ENCODE measurements at regions not wholly inside any gene's neighbourhood (a gene's known extent, or its start where the extent isn't known, plus 50 kb on each side); places are given as distances from the start of the nearest gene placed in this dataset.

DNA sequence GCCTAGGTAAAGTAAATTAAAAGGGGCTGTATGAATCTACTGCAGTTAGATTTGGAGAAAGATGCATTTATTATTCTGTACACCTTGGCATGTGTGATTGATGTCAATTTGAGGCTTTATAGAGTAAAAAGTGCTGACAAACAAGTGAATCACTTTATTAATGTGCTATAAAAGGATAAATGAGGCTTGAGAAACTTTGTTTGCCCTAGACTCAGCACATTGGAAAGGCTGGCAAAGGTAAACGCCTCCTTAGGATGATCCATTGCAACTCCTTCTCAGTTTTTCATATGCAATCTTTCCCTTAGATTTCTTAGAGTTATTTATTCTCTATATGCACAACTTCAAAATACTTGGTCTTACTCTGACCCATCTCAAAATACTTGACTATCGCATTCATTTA lies 369.0 kb downstream of the HINT1 start:
- ATAC-seq (no peak), DNase-seq (ENCODE audit: low spot score) (no peak)
- H3K4me3 ChIP-seq, result no peak overlapping the region
- no peaks in the 10 kb centered on the region for H3K27me3 ChIP-seq (ENCODE audit: insufficient read depth)
- no peak overlapping the region for H3K27ac ChIP-seq (ENCODE audit: low read depth)
- H3F3A ChIP-seq (replicated peaks; ENCODE audit: low read depth), result no peaks in the 10 kb centered on the region
- H2AFZ ChIP-seq, result no peak overlapping the region
- no peaks in the 10 kb centered on the region for H3K79me2 ChIP-seq (replicated peaks; ENCODE audit: insufficient read depth)
- TF ChIP-seq EZH2 (IDR thresholded peaks at IDR 0.05; ENCODE audit: low read depth, unreplicated experiment) (no peak), JUNB (IDR thresholded peaks at IDR 0.05; ENCODE audit: unreplicated experiment) (no peak), STAT1 (IDR thresholded peaks at IDR 0.05; ENCODE audit: unreplicated experiment) (no peak), ZNF331 (CRISPR knock-in tag; IDR thresholded peaks at IDR 0.05; ENCODE audit: low read depth) (no peak), EZH2phosphoT487 (IDR thresholded peaks at IDR 0.05; ENCODE audit: unreplicated experiment) (no peak), POLR2AphosphoS5 (IDR thresholded peaks at IDR 0.05; ENCODE audit: low read depth) (no peak), CREB1 (CRISPR knock-in tag; IDR thresholded peaks at IDR 0.05; ENCODE audit: low read depth) (no peak), NANOG (IDR thresholded peaks at IDR 0.05; ENCODE audit: borderline replicate concordance) (no peak), ZNF114 (CRISPR knock-in tag; IDR thresholded peaks at IDR 0.05) (no peak)
- TF ChIP-seq, protein P1, sequence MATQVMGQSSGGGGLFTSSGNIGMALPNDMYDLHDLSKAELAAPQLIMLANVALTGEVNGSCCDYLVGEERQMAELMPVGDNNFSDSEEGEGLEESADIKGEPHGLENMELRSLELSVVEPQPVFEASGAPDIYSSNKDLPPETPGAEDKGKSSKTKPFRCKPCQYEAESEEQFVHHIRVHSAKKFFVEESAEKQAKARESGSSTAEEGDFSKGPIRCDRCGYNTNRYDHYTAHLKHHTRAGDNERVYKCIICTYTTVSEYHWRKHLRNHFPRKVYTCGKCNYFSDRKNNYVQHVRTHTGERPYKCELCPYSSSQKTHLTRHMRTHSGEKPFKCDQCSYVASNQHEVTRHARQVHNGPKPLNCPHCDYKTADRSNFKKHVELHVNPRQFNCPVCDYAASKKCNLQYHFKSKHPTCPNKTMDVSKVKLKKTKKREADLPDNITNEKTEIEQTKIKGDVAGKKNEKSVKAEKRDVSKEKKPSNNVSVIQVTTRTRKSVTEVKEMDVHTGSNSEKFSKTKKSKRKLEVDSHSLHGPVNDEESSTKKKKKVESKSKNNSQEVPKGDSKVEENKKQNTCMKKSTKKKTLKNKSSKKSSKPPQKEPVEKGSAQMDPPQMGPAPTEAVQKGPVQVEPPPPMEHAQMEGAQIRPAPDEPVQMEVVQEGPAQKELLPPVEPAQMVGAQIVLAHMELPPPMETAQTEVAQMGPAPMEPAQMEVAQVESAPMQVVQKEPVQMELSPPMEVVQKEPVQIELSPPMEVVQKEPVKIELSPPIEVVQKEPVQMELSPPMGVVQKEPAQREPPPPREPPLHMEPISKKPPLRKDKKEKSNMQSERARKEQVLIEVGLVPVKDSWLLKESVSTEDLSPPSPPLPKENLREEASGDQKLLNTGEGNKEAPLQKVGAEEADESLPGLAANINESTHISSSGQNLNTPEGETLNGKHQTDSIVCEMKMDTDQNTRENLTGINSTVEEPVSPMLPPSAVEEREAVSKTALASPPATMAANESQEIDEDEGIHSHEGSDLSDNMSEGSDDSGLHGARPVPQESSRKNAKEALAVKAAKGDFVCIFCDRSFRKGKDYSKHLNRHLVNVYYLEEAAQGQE (IDR thresholded peaks at IDR 0.05; ENCODE audit: unreplicated experiment), result no peak
- TF ChIP-seq, protein P2, sequence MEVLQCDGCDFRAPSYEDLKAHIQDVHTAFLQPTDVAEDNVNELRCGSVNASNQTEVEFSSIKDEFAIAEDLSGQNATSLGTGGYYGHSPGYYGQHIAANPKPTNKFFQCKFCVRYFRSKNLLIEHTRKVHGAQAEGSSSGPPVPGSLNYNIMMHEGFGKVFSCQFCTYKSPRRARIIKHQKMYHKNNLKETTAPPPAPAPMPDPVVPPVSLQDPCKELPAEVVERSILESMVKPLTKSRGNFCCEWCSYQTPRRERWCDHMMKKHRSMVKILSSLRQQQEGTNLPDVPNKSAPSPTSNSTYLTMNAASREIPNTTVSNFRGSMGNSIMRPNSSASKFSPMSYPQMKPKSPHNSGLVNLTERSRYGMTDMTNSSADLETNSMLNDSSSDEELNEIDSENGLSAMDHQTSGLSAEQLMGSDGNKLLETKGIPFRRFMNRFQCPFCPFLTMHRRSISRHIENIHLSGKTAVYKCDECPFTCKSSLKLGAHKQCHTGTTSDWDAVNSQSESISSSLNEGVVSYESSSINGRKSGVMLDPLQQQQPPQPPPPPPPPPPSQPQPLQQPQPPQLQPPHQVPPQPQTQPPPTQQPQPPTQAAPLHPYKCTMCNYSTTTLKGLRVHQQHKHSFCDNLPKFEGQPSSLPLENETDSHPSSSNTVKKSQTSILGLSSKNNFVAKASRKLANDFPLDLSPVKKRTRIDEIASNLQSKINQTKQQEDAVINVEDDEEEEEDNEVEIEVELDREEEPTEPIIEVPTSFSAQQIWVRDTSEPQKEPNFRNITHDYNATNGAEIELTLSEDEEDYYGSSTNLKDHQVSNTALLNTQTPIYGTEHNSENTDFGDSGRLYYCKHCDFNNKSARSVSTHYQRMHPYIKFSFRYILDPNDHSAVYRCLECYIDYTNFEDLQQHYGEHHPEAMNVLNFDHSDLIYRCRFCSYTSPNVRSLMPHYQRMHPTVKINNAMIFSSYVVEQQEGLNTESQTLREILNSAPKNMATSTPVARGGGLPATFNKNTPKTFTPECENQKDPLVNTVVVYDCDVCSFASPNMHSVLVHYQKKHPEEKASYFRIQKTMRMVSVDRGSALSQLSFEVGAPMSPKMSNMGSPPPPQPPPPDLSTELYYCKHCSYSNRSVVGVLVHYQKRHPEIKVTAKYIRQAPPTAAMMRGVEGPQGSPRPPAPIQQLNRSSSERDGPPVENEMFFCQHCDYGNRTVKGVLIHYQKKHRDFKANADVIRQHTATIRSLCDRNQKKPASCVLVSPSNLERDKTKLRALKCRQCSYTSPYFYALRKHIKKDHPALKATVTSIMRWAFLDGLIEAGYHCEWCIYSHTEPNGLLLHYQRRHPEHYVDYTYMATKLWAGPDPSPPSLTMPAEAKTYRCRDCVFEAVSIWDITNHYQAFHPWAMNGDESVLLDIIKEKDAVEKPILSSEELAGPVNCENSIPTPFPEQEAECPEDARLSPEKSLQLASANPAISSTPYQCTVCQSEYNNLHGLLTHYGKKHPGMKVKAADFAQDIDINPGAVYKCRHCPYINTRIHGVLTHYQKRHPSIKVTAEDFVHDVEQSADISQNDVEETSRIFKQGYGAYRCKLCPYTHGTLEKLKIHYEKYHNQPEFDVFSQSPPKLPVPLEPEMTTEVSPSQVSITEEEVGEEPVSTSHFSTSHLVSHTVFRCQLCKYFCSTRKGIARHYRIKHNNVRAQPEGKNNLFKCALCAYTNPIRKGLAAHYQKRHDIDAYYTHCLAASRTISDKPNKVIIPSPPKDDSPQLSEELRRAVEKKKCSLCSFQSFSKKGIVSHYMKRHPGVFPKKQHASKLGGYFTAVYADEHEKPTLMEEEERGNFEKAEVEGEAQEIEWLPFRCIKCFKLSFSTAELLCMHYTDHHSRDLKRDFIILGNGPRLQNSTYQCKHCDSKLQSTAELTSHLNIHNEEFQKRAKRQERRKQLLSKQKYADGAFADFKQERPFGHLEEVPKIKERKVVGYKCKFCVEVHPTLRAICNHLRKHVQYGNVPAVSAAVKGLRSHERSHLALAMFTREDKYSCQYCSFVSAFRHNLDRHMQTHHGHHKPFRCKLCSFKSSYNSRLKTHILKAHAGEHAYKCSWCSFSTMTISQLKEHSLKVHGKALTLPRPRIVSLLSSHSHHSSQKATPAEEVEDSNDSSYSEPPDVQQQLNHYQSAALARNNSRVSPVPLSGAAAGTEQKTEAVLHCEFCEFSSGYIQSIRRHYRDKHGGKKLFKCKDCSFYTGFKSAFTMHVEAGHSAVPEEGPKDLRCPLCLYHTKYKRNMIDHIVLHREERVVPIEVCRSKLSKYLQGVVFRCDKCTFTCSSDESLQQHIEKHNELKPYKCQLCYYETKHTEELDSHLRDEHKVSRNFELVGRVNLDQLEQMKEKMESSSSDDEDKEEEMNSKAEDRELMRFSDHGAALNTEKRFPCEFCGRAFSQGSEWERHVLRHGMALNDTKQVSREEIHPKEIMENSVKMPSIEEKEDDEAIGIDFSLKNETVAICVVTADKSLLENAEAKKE (CRISPR knock-in tag; IDR thresholded peaks at IDR 0.05), result no peak
- TF ChIP-seq, protein P3, sequence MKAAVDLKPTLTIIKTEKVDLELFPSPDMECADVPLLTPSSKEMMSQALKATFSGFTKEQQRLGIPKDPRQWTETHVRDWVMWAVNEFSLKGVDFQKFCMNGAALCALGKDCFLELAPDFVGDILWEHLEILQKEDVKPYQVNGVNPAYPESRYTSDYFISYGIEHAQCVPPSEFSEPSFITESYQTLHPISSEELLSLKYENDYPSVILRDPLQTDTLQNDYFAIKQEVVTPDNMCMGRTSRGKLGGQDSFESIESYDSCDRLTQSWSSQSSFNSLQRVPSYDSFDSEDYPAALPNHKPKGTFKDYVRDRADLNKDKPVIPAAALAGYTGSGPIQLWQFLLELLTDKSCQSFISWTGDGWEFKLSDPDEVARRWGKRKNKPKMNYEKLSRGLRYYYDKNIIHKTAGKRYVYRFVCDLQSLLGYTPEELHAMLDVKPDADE (IDR thresholded peaks at IDR 0.05), result no peak
- TF ChIP-seq, protein P4, sequence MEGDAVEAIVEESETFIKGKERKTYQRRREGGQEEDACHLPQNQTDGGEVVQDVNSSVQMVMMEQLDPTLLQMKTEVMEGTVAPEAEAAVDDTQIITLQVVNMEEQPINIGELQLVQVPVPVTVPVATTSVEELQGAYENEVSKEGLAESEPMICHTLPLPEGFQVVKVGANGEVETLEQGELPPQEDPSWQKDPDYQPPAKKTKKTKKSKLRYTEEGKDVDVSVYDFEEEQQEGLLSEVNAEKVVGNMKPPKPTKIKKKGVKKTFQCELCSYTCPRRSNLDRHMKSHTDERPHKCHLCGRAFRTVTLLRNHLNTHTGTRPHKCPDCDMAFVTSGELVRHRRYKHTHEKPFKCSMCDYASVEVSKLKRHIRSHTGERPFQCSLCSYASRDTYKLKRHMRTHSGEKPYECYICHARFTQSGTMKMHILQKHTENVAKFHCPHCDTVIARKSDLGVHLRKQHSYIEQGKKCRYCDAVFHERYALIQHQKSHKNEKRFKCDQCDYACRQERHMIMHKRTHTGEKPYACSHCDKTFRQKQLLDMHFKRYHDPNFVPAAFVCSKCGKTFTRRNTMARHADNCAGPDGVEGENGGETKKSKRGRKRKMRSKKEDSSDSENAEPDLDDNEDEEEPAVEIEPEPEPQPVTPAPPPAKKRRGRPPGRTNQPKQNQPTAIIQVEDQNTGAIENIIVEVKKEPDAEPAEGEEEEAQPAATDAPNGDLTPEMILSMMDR (conservative IDR thresholded peaks at IDR 0.05; ENCODE audit: low read depth in 2 of 2), result no peak
- H3K36me3 ChIP-seq (ENCODE audit: insufficient read depth), result no peaks in the 10 kb centered on the region
- Mint-ChIP-seq H3K9me3 (peaks cover 6% of the 10 kb centered on the region; the same call in 2 of the 3 replicates), H3K4me3 (no peak overlapping the region), H3K4me1 (no peaks in the 10 kb centered on the region), H3K27me3 (ENCODE audit: insufficient read depth, low read depth, poor library complexity) (no peaks in the 10 kb centered on the region), H3K36me3 (ENCODE audit: low read depth) (peaks cover 3% of the 10 kb centered on the region; the same call in 1 of the 3 replicates), H3K27ac (no peak overlapping the region)
- H3K4me2 ChIP-seq, result no peak overlapping the region
- H3K9me2 ChIP-seq (ENCODE audit: insufficient read depth), result no peaks in the 10 kb centered on the region; the same call in 1 of the 2 replicates
- H3K4me1 ChIP-seq (ENCODE audit: insufficient read depth), result no peaks in the 10 kb centered on the region
- no peaks in the 10 kb centered on the region for H4K20me1 ChIP-seq (replicated peaks; ENCODE audit: insufficient read depth)

All from GM23338 (cell line).